Progenitor cell of endocrine pancreas (in vitro differentiated cells): ENCODE measurements at regions not wholly inside any gene's neighbourhood (a gene's known extent, or its start where the extent isn't known, plus 50 kb on each side); places are given as distances from the start of the nearest gene placed in this dataset.

Source experiments
- DNase-seq: peaks from one replicate; pipeline ENCODE4 v3.0.0; 2021; ENCODE audit warnings: low spot score; ENCODE audit not compliant: unreplicated experiment
- H3K27ac Mint-ChIP-seq: 2 replicates; pipeline ENCODE4 v1.8.0; 2021; ENCODE audit warnings: mild to moderate bottlenecking, moderate library complexity, mixed read lengths
- H3K27me3 Mint-ChIP-seq: 2 replicates; pipeline ENCODE4 v1.8.0; 2021; ENCODE audit warnings: mixed read lengths
- H3K36me3 Mint-ChIP-seq: 2 replicates; pipeline ENCODE4 v1.8.0; 2022; ENCODE audit warnings: mixed read lengths; ENCODE audit not compliant: insufficient read depth
- H3K4me1 Mint-ChIP-seq: 2 replicates; pipeline ENCODE4 v1.8.0; 2021; ENCODE audit warnings: low read depth, mixed read lengths
- H3K4me3 Mint-ChIP-seq: 2 replicates; pipeline ENCODE4 v1.8.0; 2021; ENCODE audit warnings: low read depth, mild to moderate bottlenecking, moderate library complexity, mixed read lengths
- H3K9me3 Mint-ChIP-seq: 2 replicates; pipeline ENCODE4 v1.8.0; 2021; ENCODE audit warnings: low read depth, mixed read lengths
- CTCF ChIP-seq: fragments of 200-600 bp; sonication (generic); IDR thresholded peaks from one replicate; pipeline ENCODE4 v1.5.0; 2021; ENCODE audit warnings: antibody characterized with exemption, mild to moderate bottlenecking; ENCODE audit not compliant: unreplicated experiment

- no peak for TF ChIP-seq CTCF
- Mint-ChIP-seq H3K27ac (no peak overlapping the region), H3K4me1 (no peaks in the 10 kb centered on the region), H3K4me3 (no peak overlapping the region), H3K27me3 (no peaks in the 10 kb centered on the region), H3K36me3 (no peaks in the 10 kb centered on the region), H3K9me3 (peaks cover 2% of the 10 kb centered on the region)
- DNase-seq = no peak
Observed at GRCh38 chr20:11468880-11469279, 448.8 kb upstream of the BTBD3 start.

GRCh38 chr20:11469795-11470435 lies 447.8 kb upstream of the BTBD3 start:
- DNase-seq = no peak
- no peaks in the 10 kb centered on the region for H3K4me1 Mint-ChIP-seq

GRCh38 chr20:11473983-11474382 lies 443.7 kb upstream of the BTBD3 start:
- no peaks in the 10 kb centered on the region for H3K4me1 Mint-ChIP-seq
- no peak overlapping the region for H3K27ac Mint-ChIP-seq
- H3K36me3 Mint-ChIP-seq = no peaks in the 10 kb centered on the region
- TF ChIP-seq CTCF = no peak
- H3K9me3 Mint-ChIP-seq = peaks cover 11% of the 10 kb centered on the region
- H3K4me3 Mint-ChIP-seq = no peak overlapping the region
- H3K27me3 Mint-ChIP-seq = no peaks in the 10 kb centered on the region
- DNase-seq = no peak

More at GRCh38 chr20:11469795-11470435, 447.8 kb upstream of the BTBD3 start:
- TF ChIP-seq CTCF = no peak
- Mint-ChIP-seq H3K27ac (no peak overlapping the region), H3K4me3 (no peak overlapping the region), H3K27me3 (no peaks in the 10 kb centered on the region), H3K9me3 (peaks cover 3% of the 10 kb centered on the region), H3K36me3 (no peaks in the 10 kb centered on the region)

DNA sequence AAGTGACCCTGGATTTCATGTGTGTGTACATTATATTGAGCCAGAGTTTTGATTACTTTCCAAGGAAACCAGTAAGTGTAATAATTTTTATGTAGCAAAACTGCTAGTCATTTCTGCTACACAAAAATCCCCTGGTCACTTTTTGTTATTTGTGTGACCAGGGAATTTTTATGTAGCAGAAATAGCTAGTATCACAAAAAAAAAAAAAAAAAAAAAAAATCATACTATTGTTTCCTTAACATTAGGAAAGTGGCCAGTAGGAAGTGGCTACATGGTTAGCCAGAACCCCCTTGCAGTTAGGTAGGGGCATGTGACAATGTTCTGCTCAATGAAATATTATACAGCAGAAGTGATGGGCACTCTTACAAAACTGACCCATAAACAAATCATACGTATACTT lies 434.0 kb upstream of the BTBD3 start:
- Mint-ChIP-seq H3K27me3 (no peaks in the 10 kb centered on the region), H3K27ac (no peak overlapping the region), H3K4me3 (no peak overlapping the region), H3K4me1 (no peaks in the 10 kb centered on the region), H3K36me3 (no peaks in the 10 kb centered on the region), H3K9me3 (peaks cover 3% of the 10 kb centered on the region)
- TF ChIP-seq CTCF = no peak
- DNase-seq = no peak

DNA sequence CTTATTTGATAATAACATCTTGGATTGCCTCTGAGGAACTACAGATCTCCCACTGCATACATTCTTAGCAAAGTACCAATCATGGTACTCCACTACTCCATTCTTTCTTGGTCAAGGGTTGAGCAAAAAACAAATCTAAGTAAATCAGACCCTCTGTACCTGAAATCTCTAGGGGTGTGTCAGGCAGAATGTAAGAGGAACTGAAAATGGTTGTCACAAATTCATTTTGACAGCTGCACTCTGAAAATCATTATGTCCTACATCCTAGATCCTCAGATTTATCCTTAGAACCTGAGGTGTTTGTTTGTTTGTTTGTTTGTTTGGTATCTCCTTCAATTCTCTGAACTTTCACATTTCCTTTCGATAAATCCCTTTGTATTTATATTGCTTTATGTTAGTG lies 433.2 kb upstream of the BTBD3 start:
- H3K27me3 Mint-ChIP-seq = no peaks in the 10 kb centered on the region
- no peaks in the 10 kb centered on the region for H3K9me3 Mint-ChIP-seq
- no peaks in the 10 kb centered on the region for H3K36me3 Mint-ChIP-seq
- H3K4me1 Mint-ChIP-seq = no peaks in the 10 kb centered on the region
- no peak for DNase-seq
- H3K27ac Mint-ChIP-seq = no peak overlapping the region
- TF ChIP-seq CTCF = no peak
- no peak overlapping the region for H3K4me3 Mint-ChIP-seq
